GM19397 (cell line): ENCODE measurements at regions not wholly inside any gene's neighbourhood (a gene's known extent, or its start where the extent isn't known, plus 50 kb on each side); places are given as distances from the start of the nearest gene placed in this dataset.
A peak's percentile ranks its signal among the peaks of the same experiment; 100 is the strongest.

ENCODE experiments used
- ATAC-seq: cut with Tn5 transposase; IDR thresholded peaks from one replicate; pipeline ENCODE4 v1.9.1; 2021; ENCODE audit warnings: mild to moderate bottlenecking, moderate library complexity; ENCODE audit not compliant: unreplicated experiment

- ATAC-seq: no peak
These were observed 77.4 kb downstream of the NCOR2 start for GRCh38 chr12:124489915-124490583.

DNA sequence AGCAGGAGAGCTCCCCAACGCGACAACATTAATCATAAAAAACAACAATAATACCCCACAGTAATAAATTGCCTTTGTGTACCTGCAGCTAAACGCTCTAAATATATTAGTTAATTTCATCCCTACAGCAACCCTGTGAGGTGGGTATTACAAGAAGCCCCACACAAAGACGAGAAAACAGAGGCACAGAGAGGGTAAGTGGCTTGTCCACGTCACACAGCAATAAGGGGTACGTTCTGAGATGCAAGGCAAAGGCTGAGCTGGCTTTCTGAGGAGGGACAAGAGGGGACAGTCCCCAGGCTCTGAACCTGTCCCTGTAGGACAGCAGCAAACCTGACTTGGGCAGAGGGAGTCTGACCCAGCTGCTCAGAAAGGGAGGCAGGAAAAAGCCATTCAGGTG, 78.2 kb downstream of the NCOR2 start:
- no peak for ATAC-seq

- no peak for ATAC-seq
These were observed 78.9 kb downstream of the NCOR2 start for GRCh38 chr12:124488520-124488919.

GRCh38 chr12:124487834-124488165, 79.6 kb downstream of the NCOR2 start:
- no peak for ATAC-seq

DNA sequence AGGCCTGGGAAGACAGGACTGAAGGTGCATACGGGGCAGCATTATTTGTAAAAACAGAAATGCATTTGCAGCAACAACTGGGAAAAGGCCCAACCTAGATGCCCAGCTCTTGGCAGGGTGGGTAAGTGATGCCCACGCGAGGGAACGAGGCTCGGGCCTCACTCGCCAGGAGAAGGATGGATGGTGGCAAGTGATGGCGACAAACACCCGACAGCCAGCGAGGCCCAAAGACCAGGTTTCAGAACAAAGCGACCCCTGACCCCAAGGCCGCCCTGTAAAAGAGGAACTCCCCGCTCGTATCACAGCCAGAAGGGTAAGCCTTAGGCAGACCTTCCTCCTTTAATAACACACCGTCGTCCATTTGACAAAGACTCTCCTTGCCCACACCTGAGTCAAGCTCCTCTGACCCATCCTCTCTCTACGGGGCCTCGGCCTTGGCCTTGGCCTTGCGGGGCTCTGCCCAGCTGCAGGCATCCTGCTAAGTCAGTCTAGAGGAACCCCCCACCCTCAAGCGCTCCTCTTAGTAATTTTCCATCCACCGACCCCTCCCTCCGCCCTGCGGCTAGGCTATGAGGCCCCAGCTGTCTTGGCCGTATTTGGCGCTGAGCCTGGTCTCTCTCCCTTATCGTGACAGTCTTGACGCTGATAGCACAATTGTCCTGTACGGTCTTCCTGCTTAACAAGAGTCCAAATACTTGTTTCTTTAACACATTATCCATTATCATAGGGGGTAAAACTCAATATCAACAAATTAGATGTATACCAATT, 80.2 kb downstream of the NCOR2 start:
- ATAC-seq: no peak

DNA sequence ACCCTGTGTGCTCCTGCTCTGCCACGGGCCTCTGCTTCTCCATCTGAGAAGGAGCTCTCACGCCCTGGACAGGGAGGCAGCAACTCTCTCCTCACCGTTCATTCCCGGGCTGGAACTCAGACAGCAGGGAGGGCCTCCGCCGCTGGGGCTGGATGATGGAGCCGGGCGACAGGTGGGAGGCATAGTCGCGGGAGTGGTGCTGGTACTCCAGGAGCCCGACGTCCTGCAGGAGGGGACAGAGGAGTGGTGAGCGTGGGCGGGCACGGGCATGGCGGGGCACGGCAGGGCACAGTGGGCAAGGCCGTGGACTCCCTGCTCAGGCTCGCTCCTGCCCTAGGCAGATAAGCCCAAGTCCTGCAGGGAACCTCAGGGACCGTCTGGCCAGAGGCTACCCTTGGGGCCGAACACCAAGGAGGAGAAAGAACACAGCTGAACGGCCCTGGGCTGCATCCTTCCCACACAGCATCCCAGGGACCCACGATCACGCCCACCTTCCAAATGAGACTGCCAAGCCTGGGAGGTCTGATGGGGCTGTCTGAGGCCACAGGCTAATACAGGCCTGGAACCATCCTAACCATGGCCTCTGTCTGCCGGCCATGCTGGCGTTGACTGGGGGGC, 81.0 kb downstream of the NCOR2 start:
- no peak for ATAC-seq

GRCh38 chr12:124485371-124485770, 82.0 kb downstream of the NCOR2 start:
- ATAC-seq: no peak

- no peak for ATAC-seq
These were observed 82.9 kb downstream of the NCOR2 start for GRCh38 chr12:124484526-124484953.

DNA sequence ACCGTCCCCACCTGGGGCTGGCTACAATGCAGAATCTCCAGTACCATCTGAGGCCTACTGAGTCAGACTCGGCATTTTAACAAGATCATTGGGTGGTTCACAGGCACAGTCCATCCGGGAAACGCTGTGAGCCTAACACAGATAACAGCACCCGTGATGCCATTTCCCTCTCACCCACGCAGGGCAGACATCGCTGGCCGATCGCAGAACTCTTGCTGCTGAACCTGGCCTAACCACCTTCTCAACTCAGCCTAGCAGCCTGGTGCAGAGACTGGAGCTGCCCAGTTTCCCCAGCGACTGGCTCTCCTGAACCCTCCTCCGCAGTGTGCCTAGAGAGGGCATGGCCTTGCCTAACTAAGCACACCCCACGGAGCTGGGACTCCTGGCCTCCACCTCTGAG, 83.3 kb downstream of the NCOR2 start:
- no peak for ATAC-seq

DNA sequence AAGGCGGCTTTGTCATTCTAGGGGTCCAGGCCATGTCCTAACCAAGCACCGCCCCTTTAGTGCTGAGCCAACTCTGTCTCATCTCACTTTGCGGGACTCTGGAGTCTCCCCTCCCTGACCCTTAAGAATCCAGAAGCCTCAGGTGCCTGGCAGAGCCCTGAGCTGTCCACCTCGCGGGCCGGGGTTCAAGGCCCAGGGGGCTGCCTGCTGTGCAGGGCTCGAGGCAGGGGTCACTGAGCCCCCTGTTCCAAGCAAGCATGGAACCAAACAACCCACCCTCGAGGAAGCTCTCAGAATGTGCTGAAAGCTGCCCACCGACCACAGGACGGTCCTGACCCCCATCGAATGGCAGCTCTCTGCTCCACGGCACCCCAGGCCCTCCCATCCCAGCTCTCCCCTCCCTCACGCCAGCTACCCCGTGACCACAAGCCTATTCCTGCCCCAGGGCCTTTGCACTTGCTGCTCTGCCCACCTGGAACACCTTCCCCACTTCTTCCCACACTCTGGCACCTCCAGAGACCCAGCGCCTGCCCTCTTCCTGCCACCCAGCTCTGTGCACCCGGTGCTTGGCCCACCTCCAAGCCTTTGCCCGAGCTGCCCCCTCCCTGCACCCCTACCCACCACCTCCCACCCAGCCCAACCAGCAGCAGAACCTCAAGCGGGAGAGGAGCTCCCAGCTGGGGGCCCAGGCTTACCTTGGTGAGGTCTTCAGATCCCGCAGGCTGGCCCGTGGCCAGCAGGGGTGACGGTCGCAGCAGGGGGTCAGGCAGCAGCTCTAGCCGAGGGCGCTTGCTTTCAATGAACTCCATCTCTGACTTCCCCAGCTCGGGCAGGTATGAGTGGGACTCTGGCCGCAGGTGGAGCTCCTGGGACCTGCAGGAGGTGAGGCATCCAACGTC, 84.3 kb downstream of the NCOR2 start:
- ATAC-seq: no peak

GRCh38 chr12:124482567-124482893, 84.9 kb downstream of the NCOR2 start:
- no peak for ATAC-seq

- ATAC-seq: peak; percentile 34
These were observed 85.4 kb downstream of the NCOR2 start for GRCh38 chr12:124481772-124482566.

GRCh38 chr12:124481257-124481750, 86.1 kb downstream of the NCOR2 start:
- no peak for ATAC-seq

GRCh38 chr12:124480469-124481256, 86.7 kb downstream of the NCOR2 start:
- ATAC-seq: peak; percentile 54

- ATAC-seq: no peak
These were observed 87.5 kb downstream of the NCOR2 start for GRCh38 chr12:124479680-124480468.

DNA sequence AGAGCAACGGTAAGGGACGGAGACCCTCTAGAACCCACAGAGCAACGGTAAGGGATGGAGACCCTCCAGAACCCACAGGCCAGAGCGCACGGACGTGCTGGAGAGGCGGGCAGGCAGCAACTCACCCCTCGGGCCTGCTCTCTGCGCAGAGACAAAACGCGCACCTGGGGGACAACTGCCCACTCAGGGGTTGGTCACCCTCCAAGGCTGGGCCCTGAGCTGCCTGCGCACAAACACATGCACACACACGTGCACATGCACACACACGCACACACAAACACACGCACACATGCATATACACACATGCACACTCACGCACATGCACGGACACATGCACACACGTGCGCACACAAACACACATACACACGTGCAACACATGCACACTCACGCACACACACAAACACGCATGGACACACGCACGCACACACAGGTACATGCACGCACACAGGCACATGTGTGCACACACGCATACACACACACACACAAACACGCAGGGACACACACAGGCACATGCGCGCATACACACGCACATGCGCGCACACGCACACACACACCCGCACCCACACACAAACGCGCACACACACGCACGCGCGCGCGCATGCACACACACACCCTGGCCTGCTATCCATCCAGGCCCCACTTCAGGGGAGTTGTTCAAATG, 88.3 kb downstream of the NCOR2 start:
- ATAC-seq: no peak

- ATAC-seq: no peak
These were observed 89.0 kb downstream of the NCOR2 start for GRCh38 chr12:124478416-124478815.
